H9 (cell line): ENCODE measurements at regions not wholly inside any gene's neighbourhood (a gene's known extent, or its start where the extent isn't known, plus 50 kb on each side); places are given as distances from the start of the nearest gene placed in this dataset.

Source experiments
- DNase-seq: peaks from one replicate; pipeline ENCODE4 v3.0.0-alpha.2; 2017
- H2AFZ ChIP-seq: one replicate; pipeline ENCODE4 v1.6.1; 2013; ENCODE audit warnings: mild to moderate bottlenecking, low read length, control low read depth, moderate library complexity
- H2AK5ac ChIP-seq: 2 replicates; pipeline ENCODE4 v1.6.1; 2013; ENCODE audit warnings: low read length, control low read depth, mixed read lengths; ENCODE audit not compliant: insufficient read length
- H2BK120ac ChIP-seq: one replicate; pipeline ENCODE4 v1.6.1; 2013; ENCODE audit warnings: low read depth, mild to moderate bottlenecking, low read length, control low read depth, inconsistent platforms; ENCODE audit not compliant: poor library complexity, severe bottlenecking
- H2BK12ac ChIP-seq: 2 replicates; pipeline ENCODE4 v1.6.1; 2013; ENCODE audit warnings: low read length, control low read depth, mixed read lengths, low read depth; ENCODE audit not compliant: insufficient read length
- H2BK15ac ChIP-seq: 2 replicates; pipeline ENCODE4 v1.6.1; 2013; ENCODE audit warnings: low read depth, low read length, control low read depth
- H2BK20ac ChIP-seq: one replicate; pipeline ENCODE4 v1.6.1; 2013; ENCODE audit warnings: low read depth, mild to moderate bottlenecking, low read length, control low read depth, inconsistent platforms; ENCODE audit not compliant: poor library complexity, severe bottlenecking
- H2BK5ac ChIP-seq: 2 replicates; pipeline ENCODE4 v1.6.1; 2013; ENCODE audit warnings: low read length, control low read depth, mixed read lengths; ENCODE audit not compliant: insufficient read length
- H3K14ac ChIP-seq: 2 replicates; pipeline ENCODE4 v1.6.1; 2013; ENCODE audit warnings: low read length, control low read depth; ENCODE audit not compliant: insufficient read depth
- H3K18ac ChIP-seq: 2 replicates; pipeline ENCODE4 v1.6.1; 2013; ENCODE audit warnings: low read depth, mild to moderate bottlenecking, mixed read lengths, low read length, control low read depth; ENCODE audit not compliant: insufficient read length
- H3K23ac ChIP-seq: 2 replicates; pipeline ENCODE4 v1.6.1; 2013; ENCODE audit warnings: low read length, control low read depth, mixed read lengths, low read depth; ENCODE audit not compliant: insufficient read length
- H3K23me2 ChIP-seq: 2 replicates; pipeline ENCODE4 v1.6.1; 2013; ENCODE audit warnings: low read depth, mild to moderate bottlenecking, mixed read lengths, low read length, control low read depth; ENCODE audit not compliant: insufficient read length, poor library complexity, severe bottlenecking
- H3K27ac ChIP-seq: 2 replicates; pipeline ENCODE4 v1.5.1; 2013; ENCODE audit warnings: low read length, control low read depth, mixed read lengths, low read depth; ENCODE audit not compliant: insufficient read length
- H3K27me3 ChIP-seq: 2 replicates; pipeline ENCODE4 v1.6.1; 2013; ENCODE audit warnings: low read length, control low read depth, inconsistent platforms; ENCODE audit not compliant: insufficient read depth
- H3K4ac ChIP-seq: 2 replicates; pipeline ENCODE4 v1.6.1; 2013; ENCODE audit warnings: low read depth, mild to moderate bottlenecking, control low read depth, inconsistent platforms, low read length, moderate library complexity
- H3K4me1 ChIP-seq: 2 replicates; pipeline ENCODE4 v1.6.1; 2013; ENCODE audit warnings: low read length, control low read depth, inconsistent platforms; ENCODE audit not compliant: insufficient read depth
- H3K4me2 ChIP-seq: 2 replicates; pipeline ENCODE4 v1.6.1; 2013; ENCODE audit warnings: low read length, control low read depth, mixed read lengths; ENCODE audit not compliant: insufficient read length, insufficient read depth
- H3K56ac ChIP-seq: 2 replicates; pipeline ENCODE4 v1.6.1; 2013; ENCODE audit warnings: low read depth, mild to moderate bottlenecking, mixed read lengths, low read length, control low read depth; ENCODE audit not compliant: insufficient read length
- H3K79me1 ChIP-seq: 2 replicates; pipeline ENCODE4 v1.6.1; 2013; ENCODE audit warnings: low read depth, mild to moderate bottlenecking, moderate library complexity, low read length, control low read depth, inconsistent platforms; ENCODE audit not compliant: insufficient read depth, poor library complexity, severe bottlenecking
- H3K79me2 ChIP-seq: 2 replicates; pipeline ENCODE4 v1.6.1; 2013; ENCODE audit warnings: low read length, control low read depth, inconsistent platforms; ENCODE audit not compliant: insufficient read depth
- H3K9ac ChIP-seq: 2 replicates; pipeline ENCODE4 v1.6.1; 2013; ENCODE audit warnings: low read length, control low read depth, mixed read lengths; ENCODE audit not compliant: insufficient read length; ENCODE audit errors: extremely low read depth
- H3K9me3 ChIP-seq: one replicate; pipeline ENCODE4 v1.6.1; 2013; ENCODE audit warnings: low read depth, low read length, inconsistent platforms; ENCODE audit not compliant: control insufficient read depth
- H3T11ph ChIP-seq: one replicate; pipeline ENCODE4 v1.6.1; 2013; ENCODE audit warnings: mild to moderate bottlenecking, low read length, control low read depth, inconsistent platforms
- H4K20me1 ChIP-seq: one replicate; pipeline ENCODE4 v1.6.1; 2013; ENCODE audit not compliant: control insufficient read depth, insufficient read length, insufficient read depth
- H4K5ac ChIP-seq: 2 replicates; pipeline ENCODE4 v1.6.1; 2013; ENCODE audit warnings: low read depth, mild to moderate bottlenecking, mixed read lengths, low read length, control low read depth; ENCODE audit not compliant: insufficient read length
- H4K8ac ChIP-seq: replicated peaks from 2 replicates; pipeline ENCODE4 v1.6.1; 2013; ENCODE audit warnings: low read length, control low read depth, mixed read lengths, low read depth; ENCODE audit not compliant: insufficient read length
- H4K91ac ChIP-seq: 2 replicates; pipeline ENCODE4 v1.6.1; 2013; ENCODE audit warnings: low read depth, mild to moderate bottlenecking, moderate library complexity, mixed read lengths, low read length, control low read depth; ENCODE audit not compliant: insufficient read length
- H3K27ac Mint-ChIP-seq, 3 experiments: 2 replicates in 2 of 3; 3 replicates in 1 of 3; pipeline ENCODE4 v1.8.0; 2020 to 2021; ENCODE audit warnings: mixed read lengths in 3 of 3, mild to moderate bottlenecking in 1 of 3, moderate library complexity in 1 of 3
- H3K27me3 Mint-ChIP-seq: 2 replicates; pipeline ENCODE4 v1.8.0; 2021; ENCODE audit warnings: low read depth, mild to moderate bottlenecking, moderate library complexity, mixed read lengths
- H3K36me3 Mint-ChIP-seq, 3 experiments: 2 replicates in 2 of 3; 3 replicates in 1 of 3; pipeline ENCODE4 v1.8.0; 2020 to 2021; ENCODE audit warnings: low read depth in 3 of 3, mixed read lengths in 3 of 3; ENCODE audit not compliant: insufficient read depth in 1 of 3
- H3K4me1 Mint-ChIP-seq, 2 experiments: 2 replicates each; pipeline ENCODE4 v1.8.0; 2020; ENCODE audit warnings: mixed read lengths in 2 of 2
- H3K4me3 Mint-ChIP-seq, 2 experiments: 2 replicates in 1 of 2; 3 replicates in 1 of 2; pipeline ENCODE4 v1.8.0; 2020 to 2021; ENCODE audit warnings: mild to moderate bottlenecking in 2 of 2, mixed read lengths in 2 of 2, moderate library complexity in 1 of 2
- H3K9me3 Mint-ChIP-seq, 2 experiments: 2 replicates in 1 of 2; 3 replicates in 1 of 2; pipeline ENCODE4 v1.8.0; 2020; ENCODE audit warnings: mild to moderate bottlenecking in 2 of 2, mixed read lengths in 2 of 2, moderate library complexity in 1 of 2
- TF ChIP-seq, protein P1 (sequence below): fragments of 200-600 bp; sonication (generic); conservative IDR thresholded peaks from 3 replicates; pipeline ENCODE4 v1.8.0; 2021; ENCODE audit warnings: antibody characterized with exemption, mild to moderate bottlenecking

DNA sequence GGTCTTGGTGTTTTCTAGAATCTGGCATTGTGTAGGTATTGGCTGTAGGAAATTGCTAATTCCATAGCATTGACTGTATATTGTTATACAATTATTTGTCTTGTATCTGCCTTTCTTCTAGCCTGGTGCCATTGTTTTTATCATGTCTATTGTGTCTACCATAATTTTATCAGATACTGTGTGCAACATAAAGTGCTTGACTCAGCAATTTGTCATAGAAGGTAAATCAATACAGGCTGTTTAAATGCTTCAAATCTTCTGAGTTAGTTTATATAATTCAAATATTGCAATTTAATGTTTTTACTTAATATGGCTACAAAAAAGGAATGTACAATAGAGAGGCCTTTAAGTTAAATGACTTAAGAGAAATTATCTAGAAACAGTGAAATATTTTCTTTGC is 263.3 kb upstream of the UGT8 start:
- no peak overlapping the region for H3K56ac ChIP-seq
- no peaks in the 10 kb centered on the region for H3K4me1 ChIP-seq
- H3T11ph ChIP-seq: no peak overlapping the region
- H3K23ac ChIP-seq: no peak overlapping the region
- TF ChIP-seq, protein P1, sequence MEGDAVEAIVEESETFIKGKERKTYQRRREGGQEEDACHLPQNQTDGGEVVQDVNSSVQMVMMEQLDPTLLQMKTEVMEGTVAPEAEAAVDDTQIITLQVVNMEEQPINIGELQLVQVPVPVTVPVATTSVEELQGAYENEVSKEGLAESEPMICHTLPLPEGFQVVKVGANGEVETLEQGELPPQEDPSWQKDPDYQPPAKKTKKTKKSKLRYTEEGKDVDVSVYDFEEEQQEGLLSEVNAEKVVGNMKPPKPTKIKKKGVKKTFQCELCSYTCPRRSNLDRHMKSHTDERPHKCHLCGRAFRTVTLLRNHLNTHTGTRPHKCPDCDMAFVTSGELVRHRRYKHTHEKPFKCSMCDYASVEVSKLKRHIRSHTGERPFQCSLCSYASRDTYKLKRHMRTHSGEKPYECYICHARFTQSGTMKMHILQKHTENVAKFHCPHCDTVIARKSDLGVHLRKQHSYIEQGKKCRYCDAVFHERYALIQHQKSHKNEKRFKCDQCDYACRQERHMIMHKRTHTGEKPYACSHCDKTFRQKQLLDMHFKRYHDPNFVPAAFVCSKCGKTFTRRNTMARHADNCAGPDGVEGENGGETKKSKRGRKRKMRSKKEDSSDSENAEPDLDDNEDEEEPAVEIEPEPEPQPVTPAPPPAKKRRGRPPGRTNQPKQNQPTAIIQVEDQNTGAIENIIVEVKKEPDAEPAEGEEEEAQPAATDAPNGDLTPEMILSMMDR: no peak
- Mint-ChIP-seq H3K4me3 (no peak overlapping the region), H3K27me3 (no peaks in the 10 kb centered on the region), H3K4me1 (no peaks in the 10 kb centered on the region), H3K36me3 (no peaks in the 10 kb centered on the region), H3K27ac (no peak overlapping the region), H3K9me3 (peaks cover 0 to 3% of the 10 kb centered on the region in 2 experiments; a peak in 2 of 5 replicates)
- H3K27me3 ChIP-seq: no peaks in the 10 kb centered on the region
- no peak overlapping the region for H4K8ac ChIP-seq
- H3K27ac ChIP-seq: no peak overlapping the region
- H3K4me2 ChIP-seq: no peak overlapping the region
- no peak overlapping the region for H3K14ac ChIP-seq
- H4K91ac ChIP-seq: no peak overlapping the region
- H4K5ac ChIP-seq: no peak overlapping the region
- no peaks in the 10 kb centered on the region for H3K23me2 ChIP-seq
- no peak overlapping the region for H3K18ac ChIP-seq
- no peak overlapping the region for H3K4ac ChIP-seq
- H2BK12ac ChIP-seq: no peak overlapping the region
- no peaks in the 10 kb centered on the region for H4K20me1 ChIP-seq
- no peak overlapping the region for H2AFZ ChIP-seq
- no peak for DNase-seq
- H2BK120ac ChIP-seq: no peak overlapping the region
- H3K9ac ChIP-seq: no peak overlapping the region
- no peaks in the 10 kb centered on the region for H3K79me1 ChIP-seq
- no peak overlapping the region for H2BK5ac ChIP-seq
- no peak overlapping the region for H2BK20ac ChIP-seq
- H2AK5ac ChIP-seq: no peak overlapping the region
- no peaks in the 10 kb centered on the region for H3K79me2 ChIP-seq
- no peaks in the 10 kb centered on the region for H3K9me3 ChIP-seq
- H2BK15ac ChIP-seq: no peak overlapping the region
